ENCODE measurements at regions not wholly inside any gene's neighbourhood (a gene's known extent, or its start where the extent isn't known, plus 50 kb on each side); places are given as distances from the start of the nearest gene placed in this dataset.

DNA sequence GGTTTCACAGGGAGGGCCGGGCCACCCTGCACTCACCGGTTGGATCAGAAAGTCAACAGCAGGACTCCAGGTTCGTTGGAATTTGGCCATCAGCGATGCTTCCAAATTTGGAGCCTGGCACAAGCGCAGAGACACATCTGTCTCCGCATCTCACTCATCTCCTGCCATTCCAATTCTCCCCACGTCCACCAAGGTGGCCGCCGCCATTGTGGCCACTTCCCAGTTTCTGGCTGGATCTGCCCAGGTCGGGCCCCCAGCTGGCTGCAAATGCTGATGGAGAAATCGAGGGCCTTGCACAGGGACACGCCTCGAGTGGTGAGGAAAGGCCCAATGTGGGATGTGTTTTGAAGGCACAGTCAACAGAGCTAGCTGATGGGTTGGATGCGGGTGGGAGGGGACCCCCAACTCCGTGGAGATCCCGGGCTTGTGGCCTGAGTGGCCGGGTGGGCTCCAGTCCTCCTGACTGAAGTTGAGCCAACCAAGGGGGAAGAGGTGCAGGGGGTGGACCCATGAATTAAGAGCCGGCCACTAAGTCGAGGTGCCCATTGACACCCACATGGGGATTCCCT is 102.7 kb downstream of the CRYAA start:
- no peak for DNase-seq

DNA sequence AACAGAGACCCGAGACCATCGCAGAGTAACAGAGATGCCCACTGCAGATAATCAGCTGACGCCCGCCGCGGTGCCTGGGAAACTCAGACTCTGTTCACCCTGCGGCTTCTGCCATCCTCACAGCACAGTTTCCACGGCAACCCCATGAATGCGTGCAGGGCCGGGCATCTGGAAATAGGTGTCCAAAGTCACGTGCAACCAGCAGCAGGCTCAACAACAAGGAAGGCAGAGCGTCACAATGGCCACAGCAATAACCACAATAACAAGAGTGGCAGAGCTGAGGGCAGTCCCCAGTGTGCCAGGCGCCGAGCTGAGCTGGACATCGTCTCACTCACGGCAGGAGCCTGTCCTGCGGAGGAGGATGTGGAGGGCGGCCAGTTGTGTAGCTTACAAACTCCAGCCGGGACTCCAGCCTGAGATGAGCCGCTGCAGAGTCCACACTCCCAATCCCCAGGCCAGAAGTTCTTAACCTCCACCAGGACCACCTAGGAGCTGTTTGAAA is 102.0 kb downstream of the CRYAA start:
- DNase-seq: no peak

DNA sequence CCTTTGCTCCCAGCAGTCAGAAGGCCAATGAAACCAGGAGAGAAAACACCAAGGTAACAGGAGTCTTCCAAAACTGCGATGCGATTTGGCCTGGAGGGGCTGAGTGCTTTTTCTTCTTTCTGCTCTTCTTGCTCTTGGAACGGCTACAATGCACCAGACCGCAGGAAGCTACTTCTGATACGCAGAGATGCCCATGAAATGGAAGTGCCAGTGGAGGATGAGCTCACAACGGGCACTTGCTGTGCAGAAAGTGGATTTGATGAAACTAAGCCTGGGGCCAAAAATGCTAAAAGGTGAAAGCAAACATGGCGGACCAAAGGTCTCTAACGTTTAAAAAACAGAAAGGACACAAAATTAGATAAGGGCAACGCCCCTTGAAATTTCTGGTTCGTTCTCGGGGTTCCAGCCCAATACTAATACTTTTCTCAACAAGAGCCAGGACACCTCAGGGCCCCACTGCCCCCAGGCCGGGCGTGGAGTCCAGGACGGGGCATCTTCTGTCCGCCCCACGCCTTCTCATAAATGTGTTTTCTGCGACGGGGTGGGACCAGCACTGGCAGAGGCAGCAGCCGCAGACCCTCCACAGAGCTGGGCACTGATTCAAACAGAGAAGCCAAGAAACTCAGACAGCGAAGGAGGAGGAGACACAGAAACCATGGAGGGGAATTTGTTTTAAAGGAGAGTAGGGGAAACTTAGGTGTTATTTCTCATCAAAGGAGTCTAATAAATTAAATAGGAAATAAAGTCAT is 101.3 kb downstream of the CRYAA start:
- no peak for DNase-seq

DNA sequence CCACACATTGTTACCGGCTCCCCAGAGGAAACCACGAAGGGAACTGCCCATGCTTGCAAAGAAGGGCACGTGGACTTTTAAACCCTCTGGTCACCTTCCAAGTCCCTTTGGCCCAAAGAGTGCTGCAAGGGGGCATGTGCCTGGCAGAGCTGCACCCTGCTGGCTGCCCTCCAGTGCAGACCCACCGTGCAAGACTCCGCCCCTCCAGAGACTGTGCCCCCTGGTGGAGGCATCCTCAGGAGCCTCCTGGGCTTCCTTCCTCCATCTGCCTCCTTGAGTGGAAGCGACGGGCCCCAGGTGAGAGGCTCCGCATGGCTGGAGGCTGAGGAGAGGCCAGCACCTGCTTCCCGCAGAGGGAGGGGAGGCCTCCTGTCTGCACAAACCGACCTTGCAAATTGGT is 100.6 kb downstream of the CRYAA start:
- DNase-seq: no peak

DNA sequence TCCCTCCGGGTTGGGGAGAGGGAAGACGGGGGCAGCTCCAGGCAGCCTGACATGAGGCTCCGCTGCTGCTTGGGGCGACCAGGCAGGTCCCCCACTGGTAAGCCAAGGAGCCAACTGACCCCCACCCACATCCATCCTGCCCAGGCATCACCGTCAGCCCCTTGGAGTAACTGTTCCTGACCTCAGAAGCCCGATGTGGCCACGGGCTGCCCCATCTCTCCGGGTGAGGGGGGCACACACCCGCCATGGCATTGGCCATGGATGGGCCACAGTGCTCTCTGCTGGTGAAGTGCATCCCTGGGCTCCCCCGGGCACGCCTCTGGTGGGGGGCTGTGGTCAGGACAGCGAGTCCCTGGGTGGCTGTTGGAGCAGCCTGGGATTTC is 100.0 kb downstream of the CRYAA start:
- DNase-seq: no peak

DNA sequence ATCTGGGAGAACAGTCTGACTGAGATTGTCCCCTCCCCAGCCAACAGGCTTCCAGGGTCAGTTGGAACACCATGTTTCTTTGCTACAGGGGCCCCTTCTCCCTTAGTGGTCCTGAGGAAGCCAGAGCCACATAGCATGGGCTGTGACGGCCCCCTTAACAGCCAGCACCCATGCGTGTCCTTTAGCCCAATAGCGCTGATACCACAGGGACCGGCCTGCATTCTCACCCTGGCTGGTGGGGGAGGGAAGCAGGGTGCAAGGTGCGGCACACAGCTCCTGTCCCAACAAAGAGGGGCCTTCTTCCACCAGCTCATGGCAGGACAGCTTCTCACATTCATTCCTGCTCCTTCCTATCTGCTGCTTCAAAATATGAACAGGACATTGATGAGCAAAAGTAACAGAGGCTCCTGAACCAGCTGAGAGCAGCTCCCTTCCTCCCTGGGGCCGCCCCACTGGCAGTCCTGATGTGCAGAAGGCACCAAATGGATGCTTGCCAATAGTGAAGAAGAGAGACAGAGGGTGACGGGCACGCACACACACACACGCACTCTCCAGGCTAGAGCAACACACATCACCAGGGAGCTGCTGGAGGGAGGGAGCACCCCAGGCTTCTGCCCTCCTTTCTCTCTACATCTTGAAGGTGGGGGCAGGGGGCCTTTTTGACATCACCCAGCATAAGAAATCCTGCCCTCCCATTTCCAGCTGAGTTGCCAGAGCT is 99.4 kb downstream of the CRYAA start:
- DNase-seq: no peak

DNA sequence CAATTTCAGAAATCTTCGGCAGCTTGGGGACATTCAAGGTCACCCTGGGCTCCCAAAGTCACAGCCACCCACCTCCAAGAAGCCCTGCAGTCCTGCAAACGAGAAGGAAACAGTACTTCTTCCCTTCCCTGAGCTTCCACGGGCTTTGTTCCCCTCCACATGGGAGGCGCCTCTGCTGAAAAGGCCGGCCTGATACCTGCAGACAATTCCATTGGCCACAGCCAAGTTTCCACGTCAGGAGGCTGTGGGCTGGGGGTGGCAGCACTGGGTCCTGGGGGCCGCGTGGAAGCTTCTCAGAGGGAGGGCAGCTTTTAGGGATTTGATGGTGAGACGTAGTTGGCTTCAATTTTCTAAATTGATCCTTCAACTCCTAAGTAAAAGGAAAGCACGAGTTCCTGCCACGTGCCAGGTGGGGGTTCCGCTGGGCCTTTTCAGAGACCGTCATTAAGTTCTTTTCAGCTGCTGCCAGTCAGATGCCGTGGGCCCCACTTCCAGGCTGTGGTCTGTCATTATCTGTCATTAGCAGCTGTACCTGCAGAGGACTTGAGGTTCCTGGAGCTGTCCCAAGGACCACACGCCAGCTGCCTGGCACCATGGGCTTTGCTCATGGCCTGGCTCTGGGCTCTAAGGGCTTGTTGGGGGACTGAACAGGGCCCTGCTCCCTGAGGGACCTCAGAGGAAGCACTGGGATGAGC is 98.7 kb downstream of the CRYAA start:
- DNase-seq: no peak

DNA sequence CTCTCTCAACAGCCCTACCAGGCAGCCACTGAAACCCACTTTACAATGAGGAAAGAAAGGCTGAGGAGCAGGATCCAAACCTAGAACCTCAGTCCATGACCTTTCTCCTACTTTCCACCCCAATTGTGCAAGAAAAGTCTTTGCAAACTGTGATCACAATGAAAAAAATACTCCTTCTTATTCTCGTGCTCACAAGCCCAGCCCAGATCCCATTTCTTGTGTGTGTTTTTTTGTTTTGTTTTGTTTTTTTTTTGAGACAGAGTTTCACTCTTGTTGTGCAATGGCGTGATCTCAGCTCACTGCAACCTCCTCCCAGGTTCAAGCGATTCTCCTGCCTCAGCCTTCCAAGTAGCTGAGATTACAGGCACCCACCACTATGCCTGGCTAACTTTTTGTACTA is 97.7 kb downstream of the CRYAA start:
- no peak for DNase-seq

DNA sequence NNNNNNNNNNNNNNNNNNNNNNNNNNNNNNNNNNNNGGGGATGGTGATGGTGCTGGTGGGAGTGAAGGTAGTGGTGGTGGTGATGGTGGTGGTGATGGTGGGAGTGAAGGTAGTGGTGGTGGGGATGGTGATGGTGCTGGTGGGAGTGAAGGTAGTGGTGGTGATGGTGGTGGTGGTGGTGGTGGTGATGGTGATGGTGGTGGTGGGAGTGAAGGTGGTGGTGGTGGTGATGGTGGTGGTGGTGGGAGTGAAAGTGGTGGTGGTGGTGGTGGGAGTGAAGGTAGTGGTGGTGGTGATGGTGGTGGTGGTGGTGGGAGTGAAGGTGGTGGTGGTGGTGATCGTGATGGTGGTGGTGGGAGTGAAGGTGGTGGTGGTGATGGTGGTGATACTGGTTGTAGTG is 93.6 kb downstream of the CRYAA start:
- no peak for DNase-seq

Measured in NK-92 treated with Interleukin-12 subunit alpha and Interleukin-12 subunit beta, amount 100 ng/mL, for 24 hours (cell line).